UCSD-AML1 (cell line): ENCODE measurements at regions not wholly inside any gene's neighbourhood (a gene's known extent, or its start where the extent isn't known, plus 50 kb on each side); places are given as distances from the start of the nearest gene placed in this dataset.

Experiments
- DNase-seq: peaks from one replicate; lab custom pipeline; 2025; ENCODE audit not compliant: unreplicated experiment; lab: John Stamatoyannopoulos, UW

DNA sequence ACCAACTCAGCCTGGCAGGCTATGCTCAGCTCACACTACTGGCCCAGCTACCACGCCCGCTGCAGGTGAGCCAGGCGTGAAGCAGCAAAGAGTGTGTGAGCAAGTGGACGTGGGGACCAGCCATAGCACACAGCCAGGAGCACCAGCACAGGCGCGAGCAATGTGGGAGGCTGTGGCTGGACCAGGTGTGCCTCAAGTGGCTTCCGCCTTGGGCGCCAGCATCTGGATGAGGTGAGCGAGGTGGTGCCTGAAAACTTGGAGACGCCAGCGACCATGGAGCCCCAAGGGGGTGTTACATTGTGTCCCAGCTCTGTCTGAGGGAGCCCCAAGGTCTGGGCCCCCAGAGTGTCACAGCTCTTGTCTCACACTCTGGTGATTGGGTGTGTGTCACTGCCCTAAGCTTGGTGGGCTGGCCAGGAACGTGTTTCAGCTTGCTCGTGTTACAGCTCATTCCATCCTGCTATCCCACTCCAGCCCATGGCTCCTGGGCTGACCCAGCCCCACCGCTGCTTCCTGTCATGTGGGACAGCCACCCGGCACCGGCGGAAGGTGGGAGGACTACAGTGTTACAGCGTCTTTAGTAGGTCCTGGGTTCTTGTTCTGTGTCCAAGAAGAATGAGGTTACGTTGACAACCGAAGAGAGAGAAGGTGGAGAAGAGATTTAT, 508.0 kb upstream of the MMS22L start:
- DNase-seq, result no peak

DNA sequence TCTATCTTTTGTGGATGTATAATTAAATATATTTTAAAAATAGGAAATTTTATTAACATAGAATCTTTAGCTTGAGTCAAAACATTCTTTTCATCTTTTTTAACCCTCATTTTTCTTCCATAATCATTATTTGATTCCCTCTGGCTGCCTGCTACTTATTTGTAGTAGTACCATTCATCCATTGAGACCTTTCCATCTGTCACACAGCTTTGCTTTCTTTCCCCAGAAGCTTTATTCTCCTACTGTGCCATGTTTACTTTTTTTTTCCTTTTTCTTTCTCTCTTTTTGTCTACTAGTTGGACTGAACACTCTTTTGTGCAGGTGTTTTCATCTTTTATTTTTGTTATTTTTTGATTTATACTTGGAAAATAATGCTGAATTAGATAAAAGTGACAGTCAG, 522.6 kb upstream of the MMS22L start:
- no peak for DNase-seq

DNA sequence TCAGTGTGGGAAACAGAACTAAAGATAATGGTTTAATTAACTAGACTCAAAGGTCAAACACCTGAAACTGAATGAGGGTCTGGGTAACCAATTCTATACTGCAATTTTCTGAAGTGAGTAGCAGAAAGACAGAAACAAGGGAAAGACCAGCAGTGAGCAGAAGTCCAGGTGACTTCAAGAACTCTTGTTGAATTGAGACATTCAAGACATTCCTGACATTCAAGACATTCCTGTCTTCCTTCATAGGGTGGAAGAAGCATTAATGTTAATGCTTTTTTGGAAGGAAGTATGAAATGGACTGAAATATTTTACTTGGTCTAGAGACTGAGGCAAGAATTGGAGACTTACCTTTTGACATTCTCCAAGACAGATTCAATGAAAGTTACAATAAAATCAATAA, 529.9 kb upstream of the MMS22L start:
- DNase-seq, result no peak

DNA sequence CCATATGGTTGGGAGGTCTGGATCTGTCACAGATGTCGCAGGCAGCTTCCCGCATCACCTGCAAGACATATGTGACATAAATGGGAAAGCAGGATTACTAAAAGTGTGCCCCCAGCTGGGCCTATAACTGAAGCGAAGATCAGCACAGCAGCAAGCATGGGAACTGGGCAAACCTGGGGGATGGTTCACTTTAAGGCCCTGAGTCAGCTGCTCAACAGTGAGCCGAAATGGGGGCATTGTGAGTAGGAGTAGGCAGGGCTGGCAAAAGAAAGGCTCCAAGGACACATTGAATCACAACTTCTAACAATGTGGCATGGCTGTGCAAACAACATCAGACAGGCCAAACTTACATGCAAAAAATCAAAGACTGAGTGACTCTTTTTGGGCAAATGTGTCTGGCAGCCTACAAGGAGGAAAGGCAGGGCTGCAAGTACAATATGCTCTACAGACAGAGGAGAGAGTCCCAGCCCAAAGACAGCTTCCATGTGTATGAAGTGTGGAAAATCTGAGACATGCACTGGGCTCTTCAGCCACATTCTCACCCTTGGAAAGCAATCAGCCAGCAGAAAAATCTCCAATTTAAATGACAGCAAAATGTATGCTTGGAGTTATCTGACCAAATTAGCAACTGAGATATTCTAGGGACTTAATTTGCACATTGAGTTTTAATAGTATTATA, 531.0 kb upstream of the MMS22L start:
- no peak for DNase-seq

DNA sequence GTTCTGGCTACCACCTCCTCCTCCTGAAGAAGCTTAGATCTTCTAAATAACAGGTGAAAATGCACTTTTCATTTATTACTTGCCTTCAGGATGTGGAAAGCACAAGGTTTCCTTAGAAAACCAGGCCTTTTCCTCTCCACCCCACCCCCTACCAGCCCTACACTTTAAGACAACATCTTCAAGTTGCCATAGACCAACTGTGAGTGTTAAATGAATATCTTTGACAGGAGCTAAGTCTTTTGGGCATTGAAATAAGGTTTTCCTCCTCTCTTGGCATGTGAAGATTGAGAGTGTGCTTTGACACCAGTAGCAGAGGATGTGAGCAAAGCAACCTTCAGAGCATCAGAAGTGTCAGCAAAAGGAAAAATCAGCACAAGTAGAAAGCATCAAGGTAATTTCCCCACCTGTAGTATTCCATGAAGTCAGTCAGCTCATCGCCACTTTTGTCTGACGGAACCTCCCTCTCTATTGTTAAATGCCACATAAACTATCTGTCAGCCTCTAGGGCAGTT, 532.3 kb upstream of the MMS22L start:
- DNase-seq, result no peak

DNA sequence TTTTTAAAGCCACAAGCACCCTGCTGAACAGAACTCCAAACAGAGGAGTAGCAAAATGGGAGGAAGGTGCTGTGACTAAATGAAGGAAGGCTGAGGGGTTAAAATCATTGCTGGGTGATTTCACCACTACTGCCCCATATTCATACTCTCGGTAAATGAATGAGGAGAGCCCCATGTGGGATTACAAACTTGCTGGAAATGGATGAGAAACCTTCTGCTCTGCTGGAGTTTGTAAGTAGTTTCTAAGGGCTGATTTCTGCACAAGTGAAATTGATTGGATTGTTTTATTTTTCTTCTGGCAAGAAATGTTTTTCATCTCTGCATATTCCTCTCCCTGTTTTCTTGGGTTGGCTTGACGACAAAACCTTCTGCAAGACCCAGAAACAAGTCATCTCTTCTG, 533.5 kb upstream of the MMS22L start:
- no peak for DNase-seq

DNA sequence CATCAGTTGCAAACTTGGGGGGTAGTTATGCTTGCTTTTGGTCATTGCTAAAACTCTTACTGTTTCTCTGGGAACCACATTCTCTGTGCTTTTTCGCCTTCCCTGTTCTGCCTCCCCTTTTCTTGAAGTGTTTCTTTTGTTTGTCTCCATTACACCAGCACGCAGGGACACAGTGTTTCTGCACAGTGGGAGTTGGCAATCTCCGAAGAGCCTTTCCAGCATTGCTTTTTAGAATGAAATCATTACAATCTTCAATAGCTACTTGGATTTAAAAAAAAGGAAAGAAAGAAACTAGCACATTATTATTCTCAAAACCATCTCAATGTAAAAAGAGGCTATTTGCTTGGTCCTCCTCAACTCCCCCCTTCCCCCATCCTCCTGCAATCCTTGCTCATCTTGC, 536.7 kb upstream of the MMS22L start:
- no peak for DNase-seq

DNA sequence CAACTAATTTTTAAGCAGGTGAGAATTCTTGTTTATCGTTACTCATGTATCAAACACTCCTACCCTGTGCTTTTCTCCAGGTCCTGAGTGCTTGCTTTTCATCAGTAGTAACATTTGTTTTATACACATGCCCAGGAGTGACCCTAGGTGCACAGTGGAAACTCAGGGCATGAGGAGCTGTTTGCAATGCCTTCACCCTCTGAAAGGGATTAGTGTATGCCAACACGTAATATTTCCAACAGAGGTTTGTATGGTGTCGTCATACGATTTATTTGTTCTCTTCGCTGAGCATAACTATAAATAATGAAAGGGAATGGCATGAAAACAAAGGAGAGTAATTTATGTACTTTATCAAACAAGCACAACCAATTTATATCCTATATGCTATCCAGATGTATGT, 537.4 kb upstream of the MMS22L start:
- DNase-seq, result no peak

DNA sequence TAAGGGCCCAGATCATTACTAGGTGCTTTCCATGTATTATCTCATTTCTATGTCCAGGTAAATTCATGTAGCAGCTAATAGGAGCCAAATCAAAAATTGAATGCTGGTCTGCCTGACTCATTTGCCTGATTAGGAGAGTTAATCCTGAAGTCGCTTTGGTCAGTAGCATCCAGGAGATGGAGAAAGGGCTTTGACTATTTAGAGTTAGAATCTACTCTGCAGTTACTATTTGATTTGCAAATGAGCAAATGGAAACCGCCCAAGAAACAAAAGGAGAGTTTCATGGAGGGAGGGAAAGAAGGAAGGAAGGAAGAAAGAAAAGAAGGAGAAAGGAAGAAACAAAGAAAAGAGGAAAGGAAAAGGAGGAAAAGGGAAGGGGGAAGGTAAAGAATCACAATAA, 539.6 kb upstream of the MMS22L start:
- DNase-seq, result no peak

DNA sequence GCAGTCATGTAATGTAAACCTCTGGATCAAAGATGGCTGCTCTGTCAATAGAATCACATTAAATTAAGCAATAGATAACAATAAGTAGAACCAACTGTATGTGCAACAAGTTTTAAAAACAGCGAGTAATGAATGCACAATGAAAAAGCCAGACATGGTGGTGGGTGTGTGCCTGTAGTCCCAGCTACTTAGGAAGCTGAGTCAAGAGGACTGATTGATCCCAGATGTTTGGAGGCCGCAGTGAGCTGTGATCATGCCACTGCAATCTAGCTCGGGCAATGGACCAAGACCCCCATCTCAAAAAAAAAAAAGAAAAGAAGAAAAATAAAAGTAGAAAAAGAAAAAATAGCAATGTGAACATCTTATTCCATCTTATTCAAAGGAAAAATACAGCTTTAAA, 558.7 kb upstream of the MMS22L start:
- no peak for DNase-seq

DNA sequence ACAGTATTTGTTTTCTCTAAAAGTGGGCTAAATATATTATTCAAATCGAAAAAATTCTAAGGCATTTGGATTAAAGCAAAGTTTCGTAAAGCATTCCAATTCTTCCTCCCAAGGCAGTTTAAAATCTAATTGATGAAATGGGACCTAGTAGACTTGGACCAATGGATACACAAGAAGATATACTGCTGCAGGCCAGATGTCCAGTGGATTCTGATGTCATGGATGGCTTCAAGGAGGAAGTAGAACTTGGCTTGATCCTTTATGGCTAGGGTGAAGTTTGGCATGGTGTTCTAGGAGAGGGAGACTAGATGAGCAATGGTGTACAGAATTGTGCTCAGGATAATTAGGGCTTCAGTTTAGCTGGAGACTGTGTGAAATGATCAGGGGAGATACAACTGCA, 559.5 kb upstream of the MMS22L start:
- no peak for DNase-seq

DNA sequence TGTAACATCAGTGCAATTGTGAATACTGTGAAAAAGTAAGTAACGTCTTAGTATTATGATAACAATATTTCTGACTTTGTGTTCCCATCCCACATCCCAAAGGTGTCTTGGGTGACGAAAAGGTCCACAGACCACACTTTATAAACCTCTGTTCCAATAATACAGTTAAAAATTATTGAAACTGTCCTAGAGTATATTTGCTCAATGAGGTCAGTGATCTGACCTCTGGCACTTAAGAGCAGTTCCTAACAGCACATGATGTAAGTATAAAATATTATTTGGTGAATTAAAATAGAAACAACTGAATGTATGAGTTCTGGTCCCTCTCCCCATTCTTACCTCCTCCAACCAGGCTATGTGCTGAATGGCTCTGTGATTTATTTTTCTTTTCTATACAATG, 566.4 kb upstream of the MMS22L start:
- DNase-seq, result no peak

DNA sequence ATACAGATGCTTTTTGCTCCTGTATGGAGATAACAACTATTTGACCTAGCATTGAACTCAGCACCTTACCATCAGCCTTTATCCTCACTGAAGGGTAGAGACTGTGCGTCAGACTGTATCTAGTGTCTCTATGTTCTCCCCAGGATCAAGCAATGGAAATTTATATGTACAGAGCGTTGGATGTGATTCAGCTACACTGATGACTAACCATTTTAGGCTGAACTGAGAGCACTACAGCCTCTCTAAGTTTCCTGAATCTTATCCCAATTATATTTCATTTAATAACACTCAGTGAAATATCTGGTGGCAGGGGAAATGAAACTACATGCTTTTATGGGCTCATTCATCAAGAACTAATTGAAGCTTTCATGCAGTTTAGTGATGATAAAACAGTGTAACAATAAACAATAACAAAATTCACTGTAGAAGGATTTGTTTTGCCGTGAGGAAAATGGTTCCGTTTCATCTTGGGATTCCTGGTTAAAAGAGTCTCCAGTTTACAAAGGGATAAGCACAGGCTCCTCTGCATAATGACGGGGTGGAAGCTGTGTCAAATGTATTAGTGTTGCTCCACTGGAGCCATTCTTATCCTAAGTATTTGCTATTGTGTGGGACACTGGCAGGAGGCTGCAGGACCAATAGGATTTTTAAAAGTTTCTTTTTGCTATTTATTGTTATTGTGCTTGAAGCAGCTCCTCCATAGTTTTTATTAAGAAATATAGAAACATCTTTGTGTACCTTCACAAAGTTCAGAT, 567.6 kb upstream of the MMS22L start:
- DNase-seq, result no peak

DNA sequence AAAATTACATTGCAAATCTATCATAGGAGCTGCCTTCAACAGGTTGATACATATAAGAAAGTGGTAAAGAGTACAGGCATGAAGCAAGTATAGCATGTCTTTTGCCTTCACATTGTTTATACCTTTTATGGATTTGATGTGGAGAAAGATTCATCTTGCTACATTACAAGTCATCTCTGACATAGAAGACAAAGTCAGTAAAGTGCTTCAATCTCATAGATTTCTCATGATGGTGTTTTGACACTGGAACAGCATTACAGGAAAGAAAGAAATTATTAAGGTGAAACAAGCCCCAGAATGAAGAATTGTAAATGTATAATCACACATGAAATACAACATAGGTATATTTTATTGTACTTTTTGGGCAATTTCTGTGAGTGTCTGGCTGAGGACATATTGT, 580.7 kb upstream of the MMS22L start:
- no peak for DNase-seq

DNA sequence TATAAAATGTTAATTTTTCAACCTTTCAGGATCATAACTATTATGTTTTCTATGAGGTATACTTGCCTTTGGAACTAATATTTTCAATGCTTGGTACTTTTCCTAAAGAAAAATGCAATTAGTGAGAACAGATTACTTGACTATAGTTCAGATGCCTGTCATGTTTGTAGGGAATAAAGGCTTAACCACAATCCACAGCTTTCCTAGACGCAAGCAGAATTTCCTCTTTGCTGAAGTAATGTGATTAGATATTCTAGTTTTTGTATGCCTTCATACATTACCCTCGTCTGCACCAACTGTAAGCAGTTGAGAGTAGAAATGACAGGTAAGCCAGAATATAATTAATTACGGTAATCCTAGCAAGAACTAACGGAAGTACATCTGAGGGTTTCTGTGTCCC, 581.4 kb upstream of the MMS22L start:
- DNase-seq, result no peak

DNA sequence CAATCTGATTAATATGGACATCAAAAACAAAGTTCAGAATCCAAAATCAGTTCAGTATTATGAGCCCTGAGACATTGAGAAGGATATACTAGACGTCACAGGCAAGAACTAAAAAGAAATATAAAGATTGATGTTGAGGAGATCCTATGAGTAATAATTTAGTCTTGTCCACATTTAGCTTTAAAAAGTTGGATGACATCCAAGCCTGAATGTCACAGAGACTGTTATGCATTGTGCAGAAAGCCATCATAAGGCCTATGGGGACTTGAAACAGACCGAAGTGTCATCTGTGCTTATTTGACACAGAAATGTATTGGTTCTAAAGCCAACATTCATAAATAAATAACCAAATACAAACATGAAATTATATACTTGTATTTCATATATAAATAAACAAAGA, 581.8 kb upstream of the MMS22L start:
- DNase-seq, result no peak

DNA sequence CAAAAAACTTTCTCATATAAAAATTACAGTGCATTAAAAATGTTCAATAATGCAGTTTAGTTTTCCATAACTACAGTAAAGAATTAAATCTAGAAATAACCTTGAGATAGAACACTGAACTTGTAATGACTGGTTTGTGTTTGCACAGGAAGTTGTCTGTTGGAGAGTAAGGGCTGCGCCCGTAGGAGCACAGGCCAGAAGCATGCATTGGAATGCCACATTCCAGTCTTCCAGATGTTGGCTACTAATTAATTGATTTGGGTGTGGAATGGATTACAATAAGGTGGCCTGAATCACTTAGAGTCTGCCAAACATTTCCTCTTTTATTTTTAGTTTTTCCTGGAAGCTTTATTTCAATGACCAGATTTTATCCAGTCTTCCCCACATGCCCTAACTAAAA, 582.6 kb upstream of the MMS22L start:
- DNase-seq, result no peak

DNA sequence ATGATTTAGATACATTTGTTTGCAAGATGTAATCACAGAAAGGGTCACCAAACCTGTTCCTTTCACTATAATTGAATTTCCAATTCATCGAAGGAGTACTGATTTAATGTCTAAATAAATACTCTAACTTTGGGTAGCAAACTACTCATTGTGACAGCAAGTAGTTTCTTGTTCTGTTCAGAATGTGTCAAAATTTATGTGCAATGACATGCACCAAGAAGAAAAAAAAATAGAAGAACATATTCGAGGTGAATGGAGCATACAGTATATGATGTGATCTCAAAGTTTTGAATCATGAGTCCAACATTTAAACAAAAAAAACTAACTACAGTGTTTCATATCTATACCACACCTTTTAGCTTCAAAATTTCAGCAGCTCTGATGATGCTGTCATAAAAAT, 583.6 kb upstream of the MMS22L start:
- no peak for DNase-seq

DNA sequence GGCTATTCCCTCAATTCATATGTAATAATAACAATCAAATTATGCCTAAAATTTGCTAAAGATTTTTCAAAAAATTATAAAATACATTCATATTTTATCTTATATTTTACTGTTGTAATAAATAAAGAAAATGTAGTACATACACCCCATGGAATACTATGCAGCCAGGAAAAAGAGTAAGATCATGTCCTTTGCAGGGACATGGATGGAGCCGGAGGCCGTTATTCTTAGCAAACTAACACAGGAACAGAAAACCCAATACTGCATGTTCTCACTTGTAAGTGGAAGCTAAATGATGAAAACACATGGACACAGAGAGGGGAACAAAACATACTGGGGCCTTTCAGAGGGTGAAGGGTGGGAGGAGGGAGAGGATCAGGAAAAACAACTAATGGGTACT, 584.2 kb upstream of the MMS22L start:
- DNase-seq, result no peak

DNA sequence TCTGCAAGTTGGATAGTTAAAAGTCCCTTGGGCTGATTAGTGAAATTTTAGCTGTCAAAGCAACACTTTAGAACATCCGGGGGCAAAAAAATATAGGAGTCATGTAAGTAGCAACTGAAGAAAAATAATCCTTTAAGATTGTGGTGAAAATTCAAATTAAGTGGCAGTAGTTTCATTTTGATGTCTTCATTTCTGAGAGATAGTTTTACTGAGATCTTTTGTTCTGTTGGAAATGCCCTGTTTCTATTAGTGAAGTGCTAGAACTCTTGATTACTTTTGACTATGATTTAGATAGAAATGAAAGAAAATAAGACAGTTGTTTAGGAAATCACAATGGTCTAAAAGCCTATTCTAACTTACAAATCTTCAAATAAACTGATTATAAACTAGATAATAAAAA, 587.3 kb upstream of the MMS22L start:
- no peak for DNase-seq

DNA sequence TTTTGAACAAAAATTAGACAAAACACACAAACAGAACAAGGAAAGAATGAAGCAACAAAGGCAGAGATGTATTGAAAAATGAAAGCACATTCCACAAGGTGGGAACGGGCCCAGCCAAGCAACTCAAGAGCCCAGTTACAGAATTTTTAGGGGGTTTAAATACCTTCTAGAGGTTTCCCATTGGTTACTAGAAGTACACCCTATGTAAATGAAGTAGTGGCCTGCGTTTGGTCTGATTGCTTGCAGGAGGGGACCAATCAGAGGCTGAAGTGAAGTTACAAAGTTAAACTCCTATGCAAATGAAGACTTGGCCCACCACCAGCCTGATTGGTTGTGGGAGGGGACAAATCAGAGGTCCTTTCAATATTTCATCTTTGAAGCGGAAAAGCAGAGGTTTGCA, 593.7 kb upstream of the MMS22L start:
- DNase-seq, result no peak

DNA sequence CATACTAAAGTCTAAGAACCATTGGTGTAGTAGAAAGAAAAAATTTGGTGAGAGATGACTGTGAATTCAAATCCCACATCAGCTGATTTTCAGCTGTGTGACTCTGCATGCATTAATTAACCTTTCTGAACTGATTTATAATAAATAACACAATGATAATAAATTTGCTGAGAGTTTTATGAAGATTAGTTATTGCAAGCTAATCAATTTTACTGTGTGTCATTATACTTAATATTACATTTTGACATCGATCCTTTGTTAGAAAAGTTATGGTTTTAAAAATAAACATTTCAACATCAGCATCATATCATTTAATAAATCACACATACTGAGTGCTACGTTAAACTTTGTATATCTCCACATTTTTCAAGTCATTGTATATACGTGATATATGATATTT, 599.7 kb upstream of the MMS22L start:
- DNase-seq, result no peak
